ENCODE measurements at regions not wholly inside any gene's neighbourhood (a gene's known extent, or its start where the extent isn't known, plus 50 kb on each side); places are given as distances from the start of the nearest gene placed in this dataset.

- TF ChIP-seq FOXM1 (IDR thresholded peaks at IDR 0.05; ENCODE audit: low read depth, low read length), result no peak
- TF ChIP-seq PAX8 (IDR thresholded peaks at IDR 0.05), result no peak
- no peak for TF ChIP-seq USF2 (IDR thresholded peaks at IDR 0.05; ENCODE audit: borderline replicate concordance, low read depth, low read length)
- no peak for TF ChIP-seq POLR2A (IDR thresholded peaks at IDR 0.05; ENCODE audit: low read depth, low read length)
- no peak for TF ChIP-seq NFIC (IDR thresholded peaks at IDR 0.05; ENCODE audit: low read depth, low read length)
- TF ChIP-seq SMC3 (IDR thresholded peaks at IDR 0.05; ENCODE audit: borderline replicate concordance, low read length), result no peak
- no peak for TF ChIP-seq SREBF2 (IDR thresholded peaks at IDR 0.05; ENCODE audit: low read length)
- TF ChIP-seq, protein P1, sequence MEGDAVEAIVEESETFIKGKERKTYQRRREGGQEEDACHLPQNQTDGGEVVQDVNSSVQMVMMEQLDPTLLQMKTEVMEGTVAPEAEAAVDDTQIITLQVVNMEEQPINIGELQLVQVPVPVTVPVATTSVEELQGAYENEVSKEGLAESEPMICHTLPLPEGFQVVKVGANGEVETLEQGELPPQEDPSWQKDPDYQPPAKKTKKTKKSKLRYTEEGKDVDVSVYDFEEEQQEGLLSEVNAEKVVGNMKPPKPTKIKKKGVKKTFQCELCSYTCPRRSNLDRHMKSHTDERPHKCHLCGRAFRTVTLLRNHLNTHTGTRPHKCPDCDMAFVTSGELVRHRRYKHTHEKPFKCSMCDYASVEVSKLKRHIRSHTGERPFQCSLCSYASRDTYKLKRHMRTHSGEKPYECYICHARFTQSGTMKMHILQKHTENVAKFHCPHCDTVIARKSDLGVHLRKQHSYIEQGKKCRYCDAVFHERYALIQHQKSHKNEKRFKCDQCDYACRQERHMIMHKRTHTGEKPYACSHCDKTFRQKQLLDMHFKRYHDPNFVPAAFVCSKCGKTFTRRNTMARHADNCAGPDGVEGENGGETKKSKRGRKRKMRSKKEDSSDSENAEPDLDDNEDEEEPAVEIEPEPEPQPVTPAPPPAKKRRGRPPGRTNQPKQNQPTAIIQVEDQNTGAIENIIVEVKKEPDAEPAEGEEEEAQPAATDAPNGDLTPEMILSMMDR (IDR thresholded peaks at IDR 0.05 in 2 of 3, conservative IDR thresholded peaks at IDR 0.05 in 1 of 3; ENCODE audit: control insufficient read depth in 2 of 3, extremely low read depth in 1 of 3, insufficient read depth in 1 of 3, low read depth in 3 of 3, low read length in 3 of 3), result no peak
Observed at GRCh38 chr2:223260681-223261080, 208.7 kb downstream of the KCNE4 start.

All from GM12878 (cell line).